ENCODE measurements at regions not wholly inside any gene's neighbourhood (a gene's known extent, or its start where the extent isn't known, plus 50 kb on each side); places are given as distances from the start of the nearest gene placed in this dataset.

- BruUV-seq (replicated peaks), result no TSS peak
- WGBS (ENCODE audit: insufficient coverage, low coverage, missing lambda C conversion rate), result 0% methylated on average over 2 of the region's 2 CpGs
- intact Hi-C loops (cut with micrococcal nuclease), result no loop called here
Measured at GRCh38 chr3:118102737-118103136, 931.9 kb downstream of the IGSF11 start.

More at GRCh38 chr3:118102737-118103136, 931.9 kb downstream of the IGSF11 start:
- no peak for DNase-seq (ENCODE audit: extremely low read depth in 1 of 4, low spot score in 3 of 4)
- Histone ChIP-seq H3K27me3 (ENCODE audit: control insufficient read depth in 2 of 2, insufficient read depth in 2 of 2, low read length in 2 of 2) (no peaks in the 10 kb centered on the region), H2AFZ (ENCODE audit: low read depth, low read length) (no peak overlapping the region), H3K27ac (ENCODE audit: extremely low read depth, low read depth, low read length) (no peak overlapping the region), H3K9me3 (replicated peaks; ENCODE audit: control insufficient read depth, insufficient read depth, low read depth, low read length) (no peaks in the 10 kb centered on the region), H3K4me2 (ENCODE audit: insufficient read depth, low read length) (no peak overlapping the region), H3K9me1 (ENCODE audit: control insufficient read depth, insufficient read depth, low read length) (no peaks in the 10 kb centered on the region), H3K79me2 (ENCODE audit: control insufficient read depth, insufficient read depth, low read length) (no peaks in the 10 kb centered on the region), H3K4me3 (no peak overlapping the region), H3K36me3 (ENCODE audit: control insufficient read depth, insufficient read depth, low read length) (no peaks in the 10 kb centered on the region), H3K4me1 (replicated peaks in 1 of 2; ENCODE audit: control insufficient read depth in 2 of 2, insufficient read depth in 2 of 2, low read length in 2 of 2) (no peaks in the 10 kb centered on the region), H4K20me1 (replicated peaks; ENCODE audit: control insufficient read depth, insufficient read depth, low read length) (no peaks in the 10 kb centered on the region), H3K9ac (ENCODE audit: insufficient read depth in 1 of 2, low read depth in 2 of 2, low read length in 2 of 2) (no peak overlapping the region)
- in situ Hi-C loops (cut with MboI), result no loop called here
- TF ChIP-seq ILK (tag; IDR thresholded peaks at IDR 0.05; ENCODE audit: borderline replicate concordance, low read depth) (no peak), ZNF644 (tag; IDR thresholded peaks at IDR 0.05; ENCODE audit: low read depth) (no peak), ZNF512 (tag; IDR thresholded peaks at IDR 0.05) (no peak), HSF4 (CRISPR knock-in tag; IDR thresholded peaks at IDR 0.05; ENCODE audit: borderline replicate concordance) (no peak), GMEB1 (CRISPR knock-in tag; IDR thresholded peaks at IDR 0.05) (no peak), ZNF274 (IDR thresholded peaks at IDR 0.05; ENCODE audit: borderline replicate concordance, low read depth, low read length) (no peak), NFE2L1 (tag; IDR thresholded peaks at IDR 0.05; ENCODE audit: borderline replicate concordance, low read depth) (no peak), POLR3G (IDR thresholded peaks at IDR 0.05; ENCODE audit: extremely low read depth, insufficient read length, insufficient replicate concordance) (no peak), ZNF395 (CRISPR knock-in tag; IDR thresholded peaks at IDR 0.05) (no peak), MCM3 (IDR thresholded peaks at IDR 0.05) (no peak)
- ChIA-PET POLR2A (no interaction called here), CTCF (ENCODE audit: low intra/inter-chr PET ratio) (no interaction called here)
- no peak for ATAC-seq
- no peak for FAIRE-seq

All from K562 (cell line).